ENCODE measurements at regions not wholly inside any gene's neighbourhood (a gene's known extent, or its start where the extent isn't known, plus 50 kb on each side); places are given as distances from the start of the nearest gene placed in this dataset.

DNA sequence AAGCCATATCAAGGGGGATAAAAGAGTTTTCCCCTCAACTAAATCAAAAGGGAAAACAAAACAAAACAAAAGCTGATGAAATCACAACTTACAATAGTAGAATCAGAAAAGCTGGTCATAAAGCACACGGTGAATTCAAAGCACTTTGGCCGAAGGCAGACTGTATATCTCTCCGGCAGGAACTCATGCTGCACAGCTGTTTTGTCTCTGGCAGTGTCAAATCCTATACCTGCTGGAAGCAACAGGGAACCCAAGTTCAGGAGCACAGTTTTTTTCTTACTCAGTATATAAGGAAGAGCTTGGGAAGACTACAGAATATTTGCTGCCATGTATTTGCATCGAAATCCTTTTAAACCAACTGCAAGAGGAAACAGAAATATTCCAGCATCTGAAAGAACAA is 213.7 kb downstream of the RFC3 start:
- TF ChIP-seq, protein P1, sequence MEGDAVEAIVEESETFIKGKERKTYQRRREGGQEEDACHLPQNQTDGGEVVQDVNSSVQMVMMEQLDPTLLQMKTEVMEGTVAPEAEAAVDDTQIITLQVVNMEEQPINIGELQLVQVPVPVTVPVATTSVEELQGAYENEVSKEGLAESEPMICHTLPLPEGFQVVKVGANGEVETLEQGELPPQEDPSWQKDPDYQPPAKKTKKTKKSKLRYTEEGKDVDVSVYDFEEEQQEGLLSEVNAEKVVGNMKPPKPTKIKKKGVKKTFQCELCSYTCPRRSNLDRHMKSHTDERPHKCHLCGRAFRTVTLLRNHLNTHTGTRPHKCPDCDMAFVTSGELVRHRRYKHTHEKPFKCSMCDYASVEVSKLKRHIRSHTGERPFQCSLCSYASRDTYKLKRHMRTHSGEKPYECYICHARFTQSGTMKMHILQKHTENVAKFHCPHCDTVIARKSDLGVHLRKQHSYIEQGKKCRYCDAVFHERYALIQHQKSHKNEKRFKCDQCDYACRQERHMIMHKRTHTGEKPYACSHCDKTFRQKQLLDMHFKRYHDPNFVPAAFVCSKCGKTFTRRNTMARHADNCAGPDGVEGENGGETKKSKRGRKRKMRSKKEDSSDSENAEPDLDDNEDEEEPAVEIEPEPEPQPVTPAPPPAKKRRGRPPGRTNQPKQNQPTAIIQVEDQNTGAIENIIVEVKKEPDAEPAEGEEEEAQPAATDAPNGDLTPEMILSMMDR (IDR thresholded peaks at IDR 0.05), result no peak

DNA sequence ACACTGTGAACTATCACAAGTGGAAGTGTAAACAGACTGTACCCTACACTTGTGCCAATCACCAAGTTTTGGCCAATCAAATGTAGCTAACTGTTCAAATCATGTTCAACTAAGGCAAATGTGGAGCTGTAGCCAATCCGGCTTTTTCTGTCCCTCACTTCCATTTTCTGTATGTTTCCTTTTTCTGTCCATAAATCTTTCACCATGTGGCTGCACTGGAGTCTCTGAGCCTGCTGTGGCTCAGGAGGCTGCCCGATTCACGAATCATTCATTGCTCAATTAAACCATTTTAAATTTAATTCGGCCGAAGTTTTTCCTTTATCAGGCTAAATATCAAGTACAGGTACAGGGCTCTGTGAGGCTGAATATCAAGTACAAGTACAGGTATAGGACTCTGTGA is 216.5 kb downstream of the RFC3 start:
- TF ChIP-seq, protein P1 (IDR thresholded peaks at IDR 0.05), result no peak

DNA sequence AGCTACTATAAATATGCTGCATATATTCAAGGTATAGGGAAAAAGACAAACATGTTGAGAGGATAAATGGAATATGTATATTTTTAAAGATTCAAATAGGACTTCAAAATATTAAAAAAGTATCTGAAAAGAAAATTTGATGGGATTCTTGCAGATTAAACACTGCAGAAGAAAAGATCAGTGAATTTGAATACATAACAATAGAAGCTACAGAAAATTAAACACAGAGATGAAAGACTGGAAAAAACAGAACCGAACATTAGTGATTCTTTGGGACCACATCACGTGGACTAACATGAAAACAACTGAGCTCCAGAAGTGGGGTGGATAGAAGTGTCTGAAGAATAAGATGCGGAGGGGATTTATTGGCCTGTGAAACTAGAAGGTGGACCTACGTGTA is 217.2 kb downstream of the RFC3 start:
- TF ChIP-seq, protein P1 (IDR thresholded peaks at IDR 0.05), result no peak

DNA sequence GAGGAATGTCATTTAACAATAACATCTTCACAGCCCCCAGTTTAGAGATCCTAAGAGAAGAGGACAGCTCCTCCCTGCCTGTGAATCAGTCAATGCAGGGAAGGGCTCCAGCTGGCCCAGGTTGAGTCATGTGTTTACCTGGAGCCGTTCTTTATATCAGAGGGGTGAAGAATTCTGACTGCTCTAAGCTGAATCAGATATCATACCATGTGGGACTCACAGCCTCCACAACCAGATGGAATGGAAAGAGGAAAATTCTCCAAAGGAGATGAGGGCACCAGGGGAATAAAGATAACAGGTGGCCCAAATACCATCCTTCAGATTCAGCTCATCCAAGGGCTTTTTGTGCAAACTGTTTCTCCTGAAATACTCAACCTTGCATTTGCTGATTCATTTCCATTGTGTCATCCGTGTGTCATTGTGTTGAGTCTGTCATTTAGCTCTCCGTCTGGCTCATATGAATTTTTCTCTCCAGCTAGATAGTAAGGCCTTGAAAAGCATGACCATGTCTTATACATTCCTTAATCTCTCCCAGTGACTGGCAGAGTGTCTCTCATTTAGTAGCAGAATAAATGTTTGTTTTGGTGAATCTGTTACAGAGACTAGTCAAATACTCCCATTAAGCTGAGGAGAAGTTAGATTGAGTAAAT is 217.9 kb downstream of the RFC3 start:
- TF ChIP-seq, protein P1 (IDR thresholded peaks at IDR 0.05), result no peak

DNA sequence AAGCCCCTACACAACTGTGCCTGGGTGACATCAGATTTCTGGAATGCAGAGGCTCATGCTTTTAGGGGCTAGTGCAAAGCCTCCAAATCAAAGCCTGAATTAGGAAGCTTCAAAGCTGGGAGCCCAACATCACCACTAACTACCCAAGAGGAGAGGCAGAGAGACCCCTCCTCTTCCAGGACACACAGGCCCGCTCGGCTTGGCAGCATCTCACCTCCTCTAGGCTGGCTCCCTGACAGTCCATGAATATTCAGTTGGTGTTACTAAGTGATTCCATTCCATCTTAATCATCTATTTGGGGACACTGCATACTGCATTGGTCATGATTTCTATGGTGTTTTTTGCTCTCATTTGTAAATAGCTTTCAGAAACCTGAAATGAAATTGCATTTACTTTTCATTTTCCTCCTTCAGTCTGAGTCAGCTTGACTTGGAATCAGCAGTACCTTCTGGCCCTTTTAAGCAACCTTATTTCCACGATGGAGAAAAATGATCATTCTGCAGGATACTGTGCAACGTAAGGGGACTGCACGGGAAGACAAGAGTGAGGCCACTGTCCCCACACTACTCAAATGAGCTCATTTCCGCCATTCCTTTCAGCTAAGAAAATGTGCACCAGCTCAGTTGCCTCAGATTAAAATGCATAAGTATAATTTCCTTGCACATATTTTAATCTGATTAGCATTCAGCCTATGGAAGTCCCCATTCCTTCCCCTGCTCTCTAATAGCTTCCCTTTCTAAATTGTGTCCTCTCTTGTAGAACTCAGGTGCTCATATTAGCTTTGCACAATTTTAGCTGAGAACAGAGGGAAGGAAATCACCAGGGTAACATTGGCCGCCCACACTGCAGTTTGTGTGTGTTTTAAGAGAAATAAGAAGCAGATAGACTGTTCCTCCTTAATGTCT is 219.9 kb downstream of the RFC3 start:
- TF ChIP-seq, protein P1 (IDR thresholded peaks at IDR 0.05), result no peak

DNA sequence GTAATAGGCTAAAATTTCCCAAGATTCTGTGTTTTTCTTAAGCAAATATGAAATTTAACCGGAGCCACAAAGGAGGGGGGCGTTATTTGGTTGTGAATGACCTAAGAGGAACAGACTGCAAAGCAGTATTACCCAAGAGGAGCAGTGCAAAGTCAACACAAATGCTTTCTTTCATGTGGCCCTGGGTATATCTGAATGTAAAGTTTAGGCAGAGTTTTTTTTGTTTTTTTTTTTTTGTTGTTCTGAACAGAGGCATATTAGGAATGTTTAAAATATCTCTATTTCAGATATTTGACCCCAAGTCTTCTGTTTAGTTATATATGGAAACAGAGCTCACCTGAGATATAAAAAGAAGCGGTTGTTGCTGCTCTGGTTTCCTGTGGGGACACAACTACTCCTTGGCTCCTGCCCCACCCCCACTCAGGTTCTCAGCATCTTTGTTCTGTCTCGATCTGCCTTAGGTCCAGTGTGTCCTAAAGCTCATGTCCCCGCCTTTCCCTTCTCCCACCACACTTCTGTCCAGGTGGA is 220.7 kb downstream of the RFC3 start:
- TF ChIP-seq, protein P1 (IDR thresholded peaks at IDR 0.05), result no peak

DNA sequence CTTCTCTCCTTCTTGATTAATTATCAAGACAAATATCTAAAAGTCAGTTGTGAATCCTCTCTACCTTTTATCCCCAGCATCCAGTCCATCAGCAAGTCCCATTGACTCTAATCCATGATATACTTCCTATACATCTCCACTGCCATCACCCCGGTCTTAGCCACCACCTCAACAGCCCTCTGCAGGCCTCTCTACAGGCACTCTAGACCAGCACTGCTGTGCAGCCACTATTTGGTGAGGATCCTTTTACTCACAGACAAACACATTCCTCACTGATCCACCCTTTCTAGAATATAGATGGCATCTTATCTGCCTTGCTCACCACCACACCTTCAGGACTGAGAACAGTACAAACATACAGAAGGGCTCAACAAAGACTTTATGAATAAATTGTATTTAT is 221.7 kb downstream of the RFC3 start:
- TF ChIP-seq, protein P1 (IDR thresholded peaks at IDR 0.05), result no peak
